Stimulated activated CD4-positive, alpha-beta T cell treated with anti-CD3 and anti-CD28 coated beads, Interleukin-2, amount 100 ng/mL, for 48 hours (primary cell): ENCODE measurements at regions not wholly inside any gene's neighbourhood (a gene's known extent, or its start where the extent isn't known, plus 50 kb on each side); places are given as distances from the start of the nearest gene placed in this dataset.
"Not testable (repeated sequence)": the region's sequence is repeated elsewhere in the genome, so short reads cannot be mapped to it uniquely, and the experiment has no call there.

Experiments
- DNase-seq, 2 donors: peaks; one replicate each; pipeline ENCODE4 v3.0.0-alpha.2; 2020

DNA sequence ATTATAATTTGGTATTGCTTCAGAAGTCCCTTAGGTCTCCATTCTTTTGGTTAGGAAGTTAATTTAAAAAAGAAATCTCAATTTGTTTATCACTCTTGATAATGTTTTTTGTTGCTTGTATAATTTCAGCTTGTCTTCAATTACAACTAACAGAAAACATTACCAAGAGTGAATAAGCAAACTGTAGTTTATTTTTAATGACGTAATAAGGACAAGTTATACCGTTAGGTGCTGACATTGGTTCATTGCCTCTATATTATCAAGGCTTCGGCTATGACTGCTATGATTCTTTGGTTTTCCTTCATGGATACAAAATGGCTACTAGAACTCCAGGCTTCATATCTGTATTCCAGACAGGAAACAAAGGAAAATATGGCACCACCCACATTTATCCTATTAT, 220.6 kb downstream of the PTGER3 start:
- no peak for DNase-seq

DNA sequence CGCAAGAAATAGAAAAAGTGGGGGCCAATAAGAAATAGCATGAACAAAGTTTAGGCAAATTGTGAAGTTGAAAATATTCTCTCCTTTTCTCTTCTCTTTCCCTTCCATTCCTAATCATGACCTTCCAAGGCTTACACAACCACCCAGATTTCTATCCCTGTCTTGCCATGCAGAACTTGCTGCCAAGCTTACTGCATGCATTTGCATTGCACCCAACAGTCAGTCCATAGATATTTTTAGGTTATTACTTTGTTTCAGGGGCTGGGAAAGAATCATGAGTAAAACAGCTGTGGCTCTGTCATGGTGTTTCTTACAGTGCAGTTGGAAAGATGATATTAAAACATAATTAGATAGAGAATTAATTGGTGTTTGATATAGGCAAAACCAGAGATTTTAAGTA, 219.4 kb downstream of the PTGER3 start:
- DNase-seq: no peak

DNA sequence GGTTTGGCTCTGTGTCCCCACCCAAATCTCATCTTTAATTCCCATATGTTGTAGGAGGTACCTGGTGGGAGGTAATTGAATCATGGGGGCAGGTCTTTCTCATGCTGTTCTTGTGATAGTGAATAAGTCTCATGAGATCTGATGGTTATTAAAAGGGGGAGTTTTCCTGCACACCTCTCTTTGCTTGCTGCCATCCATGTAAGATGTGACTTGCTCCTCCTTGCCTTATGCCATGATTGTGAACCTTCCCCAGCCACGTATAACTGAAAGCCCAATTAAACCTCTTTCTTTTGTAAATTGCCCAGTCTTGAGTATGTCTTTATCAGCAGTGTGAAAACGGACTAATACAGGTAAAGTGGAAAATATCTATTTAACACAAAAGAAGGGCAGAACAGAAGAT, 213.3 kb downstream of the PTGER3 start:
- not testable (repeated sequence) for DNase-seq

DNA sequence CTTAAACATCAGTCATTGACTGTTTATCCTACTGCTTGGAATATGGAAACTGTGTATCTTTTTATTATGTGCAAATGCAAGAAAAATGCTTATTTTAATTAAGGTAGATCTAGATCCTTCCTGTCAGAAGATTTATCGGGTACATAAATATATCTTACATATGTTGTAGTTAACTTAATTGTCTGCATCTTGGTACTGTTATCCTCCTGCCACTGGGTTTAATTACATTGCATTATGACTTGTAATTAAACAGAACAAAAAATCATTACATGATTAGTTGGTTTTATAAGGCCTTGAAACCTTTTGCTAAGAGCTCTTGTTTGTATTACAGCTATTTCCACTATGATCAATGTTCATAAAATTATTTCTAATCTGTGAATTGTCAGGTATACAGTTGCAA, 211.2 kb downstream of the PTGER3 start:
- no peak for DNase-seq

DNA sequence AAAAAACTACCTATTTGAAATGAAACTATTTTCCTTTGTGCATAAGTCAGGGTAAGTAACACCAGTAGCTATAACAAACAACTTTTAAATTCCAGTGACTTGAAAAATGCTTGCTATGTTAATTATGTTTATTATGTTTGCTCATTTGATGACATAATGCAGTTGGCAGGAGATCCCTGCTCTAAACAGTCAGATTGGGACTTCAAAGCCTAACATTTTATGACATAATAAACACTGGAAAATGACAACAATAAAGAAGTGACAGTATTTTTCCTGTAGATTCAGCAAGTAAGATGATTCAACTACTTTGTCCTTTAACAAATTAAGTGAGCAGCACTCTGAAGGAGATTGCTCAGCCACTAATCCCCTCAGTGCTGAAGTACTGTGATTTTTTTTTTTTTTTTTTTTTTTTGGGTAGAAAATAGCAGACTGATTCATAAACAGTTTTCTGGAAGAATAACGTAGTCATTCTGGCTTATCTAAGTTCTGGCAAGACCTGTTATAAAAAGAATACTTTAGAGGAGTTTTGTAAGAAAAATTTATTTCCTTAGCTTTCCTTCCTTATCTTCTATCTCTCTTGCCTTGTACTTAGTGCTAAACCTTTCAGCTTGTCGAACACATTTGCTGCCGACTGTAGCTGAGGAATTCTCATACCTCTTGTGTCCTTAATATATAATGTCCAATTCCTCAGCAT, 207.2 kb downstream of the PTGER3 start:
- DNase-seq: no peak

DNA sequence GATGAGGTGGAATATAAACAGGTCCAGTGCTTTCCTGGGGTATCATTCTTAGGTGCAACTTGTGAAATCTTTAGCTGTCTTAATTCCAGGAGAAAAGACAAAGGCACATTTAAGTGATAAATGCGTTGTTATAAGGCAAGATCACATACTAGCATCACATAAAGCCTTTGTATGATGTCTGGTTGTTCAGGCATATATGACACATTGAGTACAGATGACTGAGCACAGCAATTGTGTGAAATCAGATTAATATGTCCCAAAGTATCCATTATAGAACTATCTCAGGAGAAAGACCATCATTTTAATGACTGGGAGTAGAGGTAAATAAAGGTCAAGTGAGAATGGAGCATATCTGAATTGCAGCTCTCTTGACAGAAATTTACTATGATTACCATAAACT, 205.1 kb downstream of the PTGER3 start:
- no peak for DNase-seq

DNA sequence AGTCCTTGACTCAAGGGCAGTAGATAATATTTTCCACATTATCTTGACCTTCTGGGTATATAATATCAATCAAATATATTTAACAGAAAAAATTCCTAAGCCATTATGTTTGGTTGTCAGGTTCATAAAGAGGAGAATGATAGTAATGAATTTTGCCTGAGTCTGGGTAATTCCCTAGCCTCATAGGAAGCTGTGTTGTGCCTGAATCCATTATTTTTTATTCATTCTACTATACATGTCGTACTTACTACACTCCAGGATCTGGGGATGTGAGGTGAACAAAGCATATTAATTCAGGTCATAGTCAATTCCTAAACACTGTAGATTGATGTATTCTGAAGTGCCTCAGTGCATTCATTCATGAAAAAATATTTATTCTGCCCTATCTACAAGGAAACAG, 204.2 kb downstream of the PTGER3 start:
- DNase-seq: no peak

DNA sequence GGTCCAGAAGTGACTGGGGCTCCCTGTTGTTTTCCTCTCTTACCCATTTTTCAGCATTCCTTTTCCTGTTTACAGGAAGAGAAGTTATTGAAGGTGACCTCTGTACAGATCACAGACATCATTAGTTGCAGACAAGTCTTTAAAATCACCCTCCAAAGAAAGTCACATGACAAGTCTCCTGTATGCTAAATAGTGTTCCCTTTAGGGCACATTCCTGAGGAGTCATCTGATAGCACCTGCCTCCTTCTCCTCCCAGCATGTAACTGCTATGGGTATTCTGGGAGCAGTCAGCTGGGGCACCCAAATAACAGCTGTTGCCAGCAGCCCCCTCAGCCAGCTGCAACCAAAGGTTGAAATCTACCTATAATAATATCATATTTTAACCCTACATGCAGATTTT, 200.6 kb downstream of the PTGER3 start:
- DNase-seq: no peak

DNA sequence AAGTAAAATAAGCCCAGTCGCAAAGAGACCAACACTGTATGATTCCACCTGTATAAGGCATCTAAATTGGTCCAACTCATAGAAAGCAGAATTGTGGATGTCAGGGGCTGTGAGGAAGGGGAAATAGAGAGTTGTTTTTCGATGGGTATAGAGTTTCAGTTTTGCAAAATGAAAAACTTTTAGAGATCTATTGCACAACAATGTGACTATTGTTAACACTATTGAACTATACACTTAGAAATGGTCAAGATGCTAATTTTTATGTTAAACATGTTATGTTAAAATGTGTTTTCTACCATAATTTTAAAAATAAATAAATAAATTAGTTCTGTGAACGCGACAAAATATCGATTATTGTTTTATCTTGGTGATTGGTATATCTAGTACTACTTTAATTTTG, 192.4 kb downstream of the PTGER3 start:
- DNase-seq: no peak

DNA sequence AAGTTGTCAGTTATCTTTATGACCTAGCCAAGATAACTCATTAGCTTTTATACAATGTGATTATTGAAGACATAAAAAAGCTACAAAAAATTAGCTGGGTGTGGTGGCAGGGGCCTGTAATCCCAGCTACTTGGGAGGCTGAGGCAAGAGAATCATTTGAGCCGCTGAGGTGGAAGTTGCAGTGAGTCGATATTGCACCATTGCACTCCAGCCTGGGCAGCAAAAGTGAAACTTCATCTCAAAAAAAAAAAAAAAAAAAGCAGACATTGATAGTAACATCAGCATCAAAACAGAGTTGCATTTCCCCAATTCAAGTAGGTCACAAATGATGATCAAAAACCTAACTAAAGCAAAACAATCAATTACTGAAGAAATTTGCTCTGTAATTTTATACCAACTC, 191.4 kb downstream of the PTGER3 start:
- no peak for DNase-seq

DNA sequence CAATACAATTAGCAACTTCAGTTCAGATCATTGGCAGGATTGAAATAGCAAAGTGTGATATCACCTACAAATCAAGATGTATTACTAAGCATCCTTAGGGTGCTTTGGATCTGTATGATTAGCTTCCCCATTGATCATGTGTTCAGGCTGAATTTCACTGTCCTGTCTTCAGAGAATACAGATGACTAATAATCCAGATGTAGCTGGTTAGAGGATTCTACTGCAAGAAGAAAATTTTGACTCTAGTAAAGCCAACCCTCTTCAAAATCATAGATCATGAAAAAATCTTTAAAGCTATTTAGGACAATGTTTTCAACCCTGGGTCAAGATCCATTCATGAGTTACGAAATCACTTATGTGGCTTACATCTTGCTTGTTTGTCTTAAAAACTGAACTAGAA, 184.4 kb downstream of the PTGER3 start:
- DNase-seq: no peak

DNA sequence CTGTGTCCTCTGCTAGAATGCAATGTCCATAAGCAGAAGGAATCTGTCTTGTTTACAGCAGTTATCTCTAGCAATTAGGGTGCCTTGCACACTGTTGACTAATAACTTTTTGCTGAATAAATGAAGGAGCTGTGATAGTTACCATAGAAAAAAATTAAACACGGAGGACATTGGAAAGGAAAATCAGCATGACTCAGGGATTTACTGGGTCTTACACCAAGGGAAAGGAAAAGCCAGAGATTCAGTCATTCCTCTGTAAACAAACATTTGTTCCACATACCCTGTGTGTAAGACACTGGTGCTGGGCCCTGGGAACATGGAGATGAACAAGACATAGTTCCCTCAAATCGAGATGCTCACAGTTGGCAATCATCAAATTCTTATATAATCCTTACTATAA, 183.3 kb downstream of the PTGER3 start:
- no peak for DNase-seq

DNA sequence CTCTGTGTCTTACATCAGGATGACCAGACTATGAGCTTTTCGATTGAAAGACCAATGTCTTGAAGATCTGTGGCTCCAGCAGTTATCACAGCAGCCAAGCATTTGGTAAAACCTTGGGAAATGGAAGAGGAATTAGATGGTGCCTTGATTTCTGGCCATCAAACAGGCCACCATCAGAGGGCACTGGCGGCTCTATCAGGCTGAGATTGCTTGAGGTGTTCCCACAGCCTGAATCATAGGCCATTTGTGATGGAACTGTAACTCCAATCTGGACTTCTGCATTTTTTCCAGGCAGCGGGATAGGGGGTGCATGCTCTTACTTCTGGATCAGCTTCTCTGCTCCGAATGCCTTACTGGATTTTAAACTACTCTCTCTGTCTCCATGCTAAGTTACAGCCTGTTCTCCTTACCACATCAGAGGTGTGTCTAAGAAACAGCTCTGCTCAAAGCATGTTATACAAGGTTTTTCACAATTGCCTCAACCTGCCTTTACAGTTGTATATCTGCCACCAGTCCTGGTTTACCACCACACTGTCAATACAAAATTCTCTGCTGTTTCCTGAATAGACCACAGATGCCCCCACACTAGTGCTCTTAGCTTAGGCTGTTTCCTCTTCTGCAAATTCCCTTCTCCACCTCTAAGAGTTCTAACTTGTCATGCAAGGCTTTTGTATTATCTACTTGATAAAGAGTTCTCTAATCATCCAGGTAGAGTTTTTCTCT, 180.9 kb downstream of the PTGER3 start:
- DNase-seq: no peak

DNA sequence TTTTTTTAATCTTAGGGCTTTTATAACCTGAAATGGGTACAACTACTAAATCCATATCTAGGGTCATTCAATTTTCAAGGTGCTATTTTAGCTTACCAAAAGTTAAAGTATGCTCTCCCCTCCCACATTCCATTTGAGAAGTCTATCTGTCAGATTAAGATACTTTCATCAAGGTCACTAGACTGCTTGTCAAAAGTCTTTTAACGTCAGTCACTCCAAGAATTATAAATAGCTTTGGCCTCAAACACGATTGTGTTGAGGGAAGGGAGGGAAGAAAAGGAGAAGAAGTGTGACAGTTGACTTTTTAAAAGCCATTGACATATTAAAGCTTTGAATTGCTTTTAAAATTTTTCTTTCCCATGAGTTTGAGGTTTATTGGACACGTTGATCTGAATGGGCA, 175.8 kb downstream of the PTGER3 start:
- no peak for DNase-seq

DNA sequence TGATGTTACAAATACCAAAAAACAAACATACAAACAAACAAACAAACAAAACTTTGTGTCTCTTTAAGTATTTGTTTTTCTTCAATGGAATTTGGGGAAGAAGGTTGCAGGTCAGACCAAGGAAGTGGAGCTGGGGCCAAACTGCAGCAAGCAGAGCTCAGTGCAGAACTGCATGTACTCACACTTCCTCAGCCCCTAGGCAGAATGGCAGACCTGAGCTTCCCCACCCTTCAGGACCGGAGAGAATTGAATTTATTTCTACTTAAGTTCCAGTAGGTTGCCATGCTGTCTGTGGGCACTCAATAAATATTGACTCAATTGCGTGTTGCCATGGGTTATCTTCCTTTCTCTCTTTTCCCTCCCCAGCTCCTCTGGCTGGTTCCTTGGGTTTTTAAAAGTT, 173.6 kb downstream of the PTGER3 start:
- DNase-seq: no peak

DNA sequence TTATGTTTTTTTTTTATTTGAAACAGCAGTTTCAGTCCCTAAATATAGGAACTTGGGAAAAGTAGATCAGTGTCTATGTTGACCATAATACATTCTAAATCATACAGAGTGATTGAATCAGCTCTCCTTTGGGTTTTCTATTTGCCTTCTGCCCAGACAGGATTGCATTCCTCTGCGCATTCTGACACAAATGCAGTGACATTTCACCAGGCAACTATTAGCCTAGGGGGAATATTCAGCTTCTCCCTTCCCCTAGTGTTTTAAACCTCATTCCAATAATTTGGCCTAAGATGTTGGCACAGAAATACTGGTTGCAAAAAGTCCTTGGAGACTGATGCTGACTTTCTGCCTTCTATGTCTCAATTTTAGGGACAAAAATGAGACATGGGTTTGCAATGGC, 172.8 kb downstream of the PTGER3 start:
- no peak for DNase-seq

DNA sequence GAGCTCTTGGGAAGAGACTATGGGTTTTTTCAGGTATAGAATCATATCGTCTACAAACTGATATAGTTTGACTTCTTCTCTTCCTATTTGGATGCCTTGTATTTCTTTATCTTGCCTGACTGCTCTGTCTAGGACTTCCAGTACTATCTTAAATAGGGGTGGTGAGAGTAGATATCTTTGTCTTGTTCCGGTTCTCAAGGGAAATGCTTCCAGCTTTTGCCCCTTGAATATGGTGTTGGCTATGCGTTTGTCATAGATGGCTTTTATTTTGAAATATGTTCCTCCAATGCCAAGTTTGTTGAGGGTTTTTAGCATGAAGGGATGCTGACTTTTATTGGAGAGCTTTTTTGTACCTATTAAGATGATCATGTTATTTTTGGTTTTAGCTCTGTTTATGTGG, 170.3 kb downstream of the PTGER3 start:
- DNase-seq: no peak

DNA sequence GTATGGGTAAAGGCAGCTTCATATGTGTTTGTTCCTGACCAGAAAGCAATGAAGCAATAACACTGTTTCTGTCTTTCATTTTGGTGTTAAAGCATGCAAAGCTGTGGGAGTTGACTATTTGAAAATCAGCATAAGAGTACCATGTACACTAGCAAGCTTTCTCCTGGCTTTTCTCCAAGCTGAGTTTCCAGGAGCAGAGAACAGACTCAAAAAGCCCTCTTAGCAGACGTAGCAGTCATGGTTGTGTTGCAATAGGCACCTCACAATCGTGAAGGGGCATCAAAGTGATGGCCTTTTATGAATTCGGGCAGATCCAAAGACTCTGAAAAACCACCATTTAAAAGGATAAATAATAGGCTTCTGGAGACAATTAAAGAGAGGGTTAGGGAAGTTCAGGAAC, 159.7 kb downstream of the PTGER3 start:
- DNase-seq: no peak

DNA sequence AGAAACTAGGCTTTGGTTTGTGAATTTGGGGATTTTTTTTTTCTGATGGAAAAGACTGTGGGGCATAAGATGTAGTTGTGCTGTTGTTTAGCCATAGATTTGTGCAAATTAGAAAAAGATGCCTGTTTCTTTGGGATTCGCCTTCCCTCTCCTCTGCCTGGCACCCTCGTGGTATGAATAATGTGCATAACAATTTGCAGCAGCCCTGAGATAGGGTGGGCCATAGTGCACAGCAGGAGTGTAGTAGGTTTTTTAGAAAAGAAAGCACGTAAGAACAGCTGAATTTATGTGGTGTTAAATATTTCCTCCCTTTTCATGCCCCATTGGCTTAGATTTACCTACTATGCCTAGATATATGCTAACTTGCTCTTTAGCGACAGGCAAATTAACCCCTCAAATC, 158.9 kb downstream of the PTGER3 start:
- DNase-seq: no peak

DNA sequence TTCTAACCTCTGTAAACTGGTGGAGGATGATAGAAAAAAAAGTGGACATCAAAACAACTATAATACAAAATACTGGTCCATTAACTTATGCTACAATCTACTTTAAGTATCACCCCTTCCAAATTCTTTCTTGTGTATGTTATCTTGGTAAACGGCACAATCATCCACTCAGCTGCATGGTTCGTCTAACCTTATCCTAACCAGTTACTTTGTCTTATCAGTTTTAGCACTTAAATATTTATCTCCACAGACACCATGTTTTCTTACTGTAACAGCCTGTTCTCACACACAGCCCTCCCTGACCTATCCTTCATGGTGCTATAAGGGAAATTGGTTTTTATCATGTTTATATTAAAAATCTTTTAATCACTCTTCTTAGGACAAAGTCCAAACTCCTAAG, 157.2 kb downstream of the PTGER3 start:
- DNase-seq: no peak

DNA sequence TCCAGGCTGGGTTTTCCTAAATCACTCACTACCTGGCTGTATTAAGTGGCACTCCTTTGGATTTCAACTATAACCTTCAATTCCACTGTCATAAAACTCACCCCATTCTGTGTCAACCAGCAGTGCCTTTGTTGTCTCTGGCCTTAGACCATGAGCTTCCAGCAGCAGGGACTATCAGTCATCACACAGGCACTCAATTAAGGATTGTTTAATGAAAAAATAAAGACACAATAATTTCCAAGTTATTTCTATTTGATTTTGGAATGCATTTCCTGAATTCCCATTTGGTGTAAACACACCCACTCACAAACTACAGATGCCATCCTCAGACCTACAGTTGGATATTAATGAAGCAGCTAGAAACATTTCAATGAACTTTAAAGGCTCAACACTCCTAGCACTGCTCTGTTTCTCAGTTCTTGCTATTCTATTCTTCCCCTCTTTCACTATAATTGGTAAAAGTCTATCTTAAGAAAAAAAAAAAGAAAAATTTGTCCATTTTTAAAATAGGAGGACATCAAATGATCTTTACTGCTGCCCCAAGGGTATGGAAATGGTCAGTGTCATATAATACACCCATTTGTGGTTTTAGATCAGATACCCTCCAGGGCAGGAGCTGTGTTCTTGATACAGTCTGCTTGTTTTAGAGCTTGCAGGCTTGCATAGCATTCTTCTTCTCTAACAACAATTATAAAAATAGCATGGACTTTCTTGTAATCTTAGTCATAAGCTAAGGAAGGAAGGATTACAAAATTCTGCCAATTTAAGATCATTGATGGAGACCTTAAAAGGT, 156.4 kb downstream of the PTGER3 start:
- DNase-seq: no peak

DNA sequence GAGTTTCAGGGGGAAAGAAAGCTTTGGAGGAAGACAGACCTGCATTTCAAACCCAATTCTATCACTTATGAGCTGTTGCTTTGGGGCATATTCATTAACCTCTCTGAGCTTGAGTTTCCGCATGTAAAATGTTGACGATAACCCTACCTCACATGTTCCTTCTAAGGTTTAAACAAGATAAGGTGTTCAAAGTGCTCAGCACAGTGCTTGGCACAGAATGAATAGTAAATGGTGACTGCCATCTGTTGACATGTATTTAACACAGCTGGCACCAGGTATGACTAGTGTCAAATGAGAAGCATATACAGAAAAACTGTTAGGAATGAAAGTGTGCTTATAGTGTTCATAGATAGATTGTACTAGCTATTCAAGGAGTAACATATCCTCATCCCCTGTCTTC, 155.5 kb downstream of the PTGER3 start:
- no peak for DNase-seq

DNA sequence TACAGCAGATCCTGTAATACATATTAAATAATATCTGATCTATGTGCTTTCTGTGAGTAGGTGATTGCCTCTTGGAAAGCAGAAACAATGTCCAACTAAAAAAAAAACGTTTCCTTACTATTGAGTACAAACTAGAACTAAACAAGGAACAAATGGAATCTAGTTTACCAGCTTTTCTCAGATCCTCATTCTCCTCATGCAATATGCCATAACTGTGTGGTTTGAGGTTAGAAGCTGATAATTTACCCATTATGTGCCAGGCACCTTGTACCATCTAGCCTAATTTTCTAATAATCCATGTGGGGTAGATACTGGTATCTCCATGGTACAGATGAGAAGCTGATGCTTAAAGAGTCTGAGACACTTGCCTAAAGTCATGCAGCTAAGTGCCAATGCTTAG, 154.7 kb downstream of the PTGER3 start:
- no peak for DNase-seq

DNA sequence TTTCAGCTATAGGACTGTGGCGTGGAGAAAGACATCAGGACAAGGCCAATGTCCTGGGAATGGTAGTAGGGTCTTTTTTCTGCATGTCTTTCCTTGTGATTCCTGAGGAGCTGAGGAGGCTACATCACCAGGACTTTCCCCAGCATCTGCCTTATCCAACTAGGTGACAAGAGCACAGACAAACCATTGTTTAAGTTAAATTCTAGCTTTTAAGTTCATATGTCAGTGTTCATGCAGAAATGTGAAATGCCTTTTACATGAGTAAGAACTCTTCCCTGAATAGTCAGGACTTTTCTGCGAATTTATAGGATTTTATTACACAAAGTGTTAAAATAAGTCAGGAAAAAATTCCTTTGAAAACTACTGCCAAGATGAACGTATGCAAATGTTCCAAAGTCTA, 154.2 kb downstream of the PTGER3 start:
- DNase-seq: no peak
